ENCODE measurements at regions not wholly inside any gene's neighbourhood (a gene's known extent, or its start where the extent isn't known, plus 50 kb on each side); places are given as distances from the start of the nearest gene placed in this dataset.
A peak's percentile ranks its signal among the peaks of the same experiment; 100 is the strongest.

DNA sequence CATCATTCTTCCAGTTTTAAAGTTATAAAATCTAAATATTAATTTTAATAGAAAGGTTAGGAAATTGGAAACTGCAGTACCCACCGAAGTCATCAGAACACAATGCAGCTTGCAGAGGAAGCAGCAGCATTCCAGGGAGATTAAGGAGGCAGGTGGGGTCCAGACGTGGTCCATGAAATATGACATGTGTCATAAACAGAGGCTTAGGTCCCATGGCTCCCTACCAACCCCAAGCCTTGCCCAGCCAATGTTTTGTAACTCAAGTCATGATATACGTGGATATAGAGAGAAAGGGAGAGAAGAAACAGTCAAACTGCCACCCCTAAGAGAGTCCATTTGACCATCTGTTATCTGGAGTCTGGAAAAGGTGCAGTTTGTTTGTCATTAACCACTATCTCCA lies 670.0 kb downstream of the TOX3 start:
- intact Hi-C loops (cut with DNase I): no loop called here
- Histone ChIP-seq H3K36me3 (ENCODE audit: control insufficient read depth in 2 of 3, insufficient read depth in 3 of 3, low read length in 3 of 3) (no peaks in the 10 kb centered on the region), H3K4me1 (ENCODE audit: control insufficient read depth in 2 of 3, insufficient read depth in 2 of 3, low read depth in 1 of 3, low read length in 3 of 3) (no peaks in the 10 kb centered on the region), H3K4me3 (ENCODE audit: low read length in 3 of 3) (no peak overlapping the region), H3K9me3 (ENCODE audit: control insufficient read depth in 2 of 3, insufficient read depth in 1 of 3, low read length in 3 of 3) (no peaks in the 10 kb centered on the region), H3K27ac (ENCODE audit: low read depth in 2 of 2, low read length in 2 of 2) (no peak overlapping the region), H3K27me3 (ENCODE audit: control insufficient read depth, insufficient read depth, low read length) (no peaks in the 10 kb centered on the region), H3K9ac (ENCODE audit: low read length in 3 of 3) (no peak overlapping the region)
- no peak for FAIRE-seq
- DNase-seq: no peak
- TF ChIP-seq, protein P1, sequence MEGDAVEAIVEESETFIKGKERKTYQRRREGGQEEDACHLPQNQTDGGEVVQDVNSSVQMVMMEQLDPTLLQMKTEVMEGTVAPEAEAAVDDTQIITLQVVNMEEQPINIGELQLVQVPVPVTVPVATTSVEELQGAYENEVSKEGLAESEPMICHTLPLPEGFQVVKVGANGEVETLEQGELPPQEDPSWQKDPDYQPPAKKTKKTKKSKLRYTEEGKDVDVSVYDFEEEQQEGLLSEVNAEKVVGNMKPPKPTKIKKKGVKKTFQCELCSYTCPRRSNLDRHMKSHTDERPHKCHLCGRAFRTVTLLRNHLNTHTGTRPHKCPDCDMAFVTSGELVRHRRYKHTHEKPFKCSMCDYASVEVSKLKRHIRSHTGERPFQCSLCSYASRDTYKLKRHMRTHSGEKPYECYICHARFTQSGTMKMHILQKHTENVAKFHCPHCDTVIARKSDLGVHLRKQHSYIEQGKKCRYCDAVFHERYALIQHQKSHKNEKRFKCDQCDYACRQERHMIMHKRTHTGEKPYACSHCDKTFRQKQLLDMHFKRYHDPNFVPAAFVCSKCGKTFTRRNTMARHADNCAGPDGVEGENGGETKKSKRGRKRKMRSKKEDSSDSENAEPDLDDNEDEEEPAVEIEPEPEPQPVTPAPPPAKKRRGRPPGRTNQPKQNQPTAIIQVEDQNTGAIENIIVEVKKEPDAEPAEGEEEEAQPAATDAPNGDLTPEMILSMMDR (IDR thresholded peaks at IDR 0.05; ENCODE audit: borderline replicate concordance, extremely low read depth, insufficient read depth): no peak

DNA sequence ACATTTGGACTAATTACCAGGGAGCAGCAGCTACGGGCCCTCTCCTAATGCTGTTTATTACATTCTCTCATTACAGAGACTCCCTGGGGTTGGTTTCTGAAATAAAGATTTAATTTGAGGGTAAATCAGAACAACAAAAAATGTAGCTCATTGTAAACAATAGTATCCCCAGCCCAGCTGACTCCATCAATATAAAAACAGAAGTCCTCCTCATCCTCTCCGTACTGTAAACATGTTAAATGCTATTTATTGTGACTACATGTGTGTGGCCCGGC lies 670.4 kb downstream of the TOX3 start:
- no peak overlapping the region for H3K27ac ChIP-seq (ENCODE audit: low read depth in 2 of 2, low read length in 2 of 2)
- DNase-seq: no peak
- H3K9ac ChIP-seq (ENCODE audit: low read length in 3 of 3): no peak overlapping the region
- no peaks in the 10 kb centered on the region for H3K9me3 ChIP-seq (ENCODE audit: control insufficient read depth in 2 of 3, insufficient read depth in 1 of 3, low read length in 3 of 3)
- H3K4me1 ChIP-seq (ENCODE audit: control insufficient read depth in 2 of 3, insufficient read depth in 2 of 3, low read depth in 1 of 3, low read length in 3 of 3): no peaks in the 10 kb centered on the region
- intact Hi-C loops (cut with DNase I): no loop called here
- no peak for FAIRE-seq
- TF ChIP-seq, protein P1 (IDR thresholded peaks at IDR 0.05; ENCODE audit: borderline replicate concordance, extremely low read depth, insufficient read depth): no peak
- no peaks in the 10 kb centered on the region for H3K36me3 ChIP-seq (ENCODE audit: control insufficient read depth in 2 of 3, insufficient read depth in 3 of 3, low read length in 3 of 3)
- H3K4me3 ChIP-seq (ENCODE audit: low read length in 3 of 3): no peak overlapping the region
- no peaks in the 10 kb centered on the region for H3K27me3 ChIP-seq (ENCODE audit: control insufficient read depth, insufficient read depth, low read length)

DNA sequence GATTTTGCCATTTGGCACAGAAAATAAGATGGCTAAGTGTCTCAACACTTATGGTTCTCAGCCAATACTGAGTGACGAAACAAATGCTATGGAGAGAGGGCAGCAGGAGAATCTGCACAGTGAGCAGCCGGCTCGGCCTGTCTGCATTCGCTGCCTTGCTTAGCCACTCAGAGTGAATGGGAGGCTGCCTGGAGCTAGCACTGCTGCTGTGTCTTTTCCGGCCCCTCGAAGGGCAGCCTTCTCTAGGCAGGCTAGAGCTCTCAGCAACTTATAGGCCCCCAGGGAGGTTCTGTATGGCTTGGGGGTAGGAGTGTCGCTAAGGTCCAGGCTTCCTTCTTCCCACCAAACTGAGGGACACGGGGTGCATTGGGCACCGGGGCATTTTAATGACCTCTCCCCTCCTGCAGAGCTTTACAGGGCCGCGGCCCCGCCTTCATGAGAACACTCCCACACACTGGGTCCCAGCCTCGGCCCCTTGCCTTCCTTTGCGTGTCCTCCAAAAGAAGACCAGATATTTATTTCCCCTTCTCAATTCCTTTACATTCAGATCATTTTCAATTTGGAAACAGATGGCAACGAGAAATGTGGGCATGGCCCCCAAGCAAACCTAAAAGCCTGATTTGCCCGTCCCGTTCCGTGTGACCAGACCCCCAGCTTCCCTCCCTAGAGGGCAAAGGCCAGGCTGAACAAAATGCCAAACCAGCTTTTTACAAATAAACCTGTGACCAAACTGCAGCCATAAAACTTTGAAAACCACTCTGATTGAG lies 670.9 kb downstream of the TOX3 start:
- no peaks in the 10 kb centered on the region for H3K4me1 ChIP-seq (ENCODE audit: control insufficient read depth in 2 of 3, insufficient read depth in 2 of 3, low read depth in 1 of 3, low read length in 3 of 3)
- no peak for FAIRE-seq
- peak in 3 of 5 donors; percentile 26 to 39 (median 39) for DNase-seq
- no peaks in the 10 kb centered on the region for H3K36me3 ChIP-seq (ENCODE audit: control insufficient read depth in 2 of 3, insufficient read depth in 3 of 3, low read length in 3 of 3)
- H3K4me3 ChIP-seq (ENCODE audit: low read length in 3 of 3): no peak overlapping the region
- no peak overlapping the region for H3K27ac ChIP-seq (ENCODE audit: low read depth in 2 of 2, low read length in 2 of 2)
- TF ChIP-seq, protein P1 (IDR thresholded peaks at IDR 0.05; ENCODE audit: borderline replicate concordance, extremely low read depth, insufficient read depth): no peak
- H3K9ac ChIP-seq (ENCODE audit: low read length in 3 of 3): no peak overlapping the region
- no peaks in the 10 kb centered on the region for H3K9me3 ChIP-seq (ENCODE audit: control insufficient read depth in 2 of 3, insufficient read depth in 1 of 3, low read length in 3 of 3)
- intact Hi-C loops (cut with DNase I): no loop called here
- H3K27me3 ChIP-seq (ENCODE audit: control insufficient read depth, insufficient read depth, low read length): no peaks in the 10 kb centered on the region

DNA sequence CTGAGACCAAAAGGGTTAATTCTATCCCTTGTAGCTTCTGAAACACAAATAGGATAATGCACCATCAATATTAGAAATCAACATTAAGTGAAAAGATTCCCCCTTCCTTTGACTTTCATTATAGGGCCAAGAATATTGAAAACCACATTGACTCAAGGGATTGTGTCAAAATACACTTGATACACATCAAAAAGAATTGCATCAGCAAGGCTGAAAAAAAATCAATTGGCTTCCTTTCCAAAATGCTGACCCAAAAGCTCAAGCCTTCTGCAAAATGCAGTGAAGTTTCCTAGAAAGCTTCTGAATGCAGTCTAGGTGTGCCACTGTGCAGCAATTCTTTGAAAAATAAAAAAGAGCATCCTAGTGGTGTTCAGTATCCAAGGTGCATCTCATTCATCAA lies 674.4 kb downstream of the TOX3 start:
- no peak overlapping the region for H3K4me3 ChIP-seq (ENCODE audit: low read length in 3 of 3)
- TF ChIP-seq, protein P1 (IDR thresholded peaks at IDR 0.05; ENCODE audit: borderline replicate concordance, extremely low read depth, insufficient read depth): no peak
- H3K9me3 ChIP-seq (ENCODE audit: control insufficient read depth in 2 of 3, insufficient read depth in 1 of 3, low read length in 3 of 3): no peaks in the 10 kb centered on the region
- H3K36me3 ChIP-seq (ENCODE audit: control insufficient read depth in 2 of 3, insufficient read depth in 3 of 3, low read length in 3 of 3): no peaks in the 10 kb centered on the region
- FAIRE-seq (no peak), DNase-seq (no peak)
- no peaks in the 10 kb centered on the region for H3K4me1 ChIP-seq (ENCODE audit: control insufficient read depth in 2 of 3, insufficient read depth in 2 of 3, low read depth in 1 of 3, low read length in 3 of 3)
- no peaks in the 10 kb centered on the region for H3K27me3 ChIP-seq (ENCODE audit: control insufficient read depth, insufficient read depth, low read length)
- no peak overlapping the region for H3K9ac ChIP-seq (ENCODE audit: low read length in 3 of 3)
- no peak overlapping the region for H3K27ac ChIP-seq (ENCODE audit: low read depth in 2 of 2, low read length in 2 of 2)
- intact Hi-C loops (cut with DNase I): no loop called here
